ENCODE measurements at regions not wholly inside any gene's neighbourhood (a gene's known extent, or its start where the extent isn't known, plus 50 kb on each side); places are given as distances from the start of the nearest gene placed in this dataset.

GRCh38 chr16:86896976-86897375 lies 318.6 kb downstream of the FOXL1 start:
- no peaks in the 10 kb centered on the region for H3K36me3 ChIP-seq (ENCODE audit: control insufficient read depth, insufficient read depth, low read length)
- H3K4me1 ChIP-seq (ENCODE audit: control insufficient read depth, insufficient read depth, low read length): peaks cover 8% of the 10 kb centered on the region
- peaks cover 5% of the 10 kb centered on the region for H3K27me3 ChIP-seq (ENCODE audit: control insufficient read depth, insufficient read depth, low read length)
- WGBS (ENCODE audit: insufficient coverage): 40% methylated on average over 8 of the region's 9 CpGs
- no peak for DNase-seq (ENCODE audit: low read depth in 4 of 6, low spot score in 6 of 6)
- no peak overlapping the region for H3K27ac ChIP-seq (ENCODE audit: low read depth, low read length)
- H3K4me3 ChIP-seq (ENCODE audit: low read depth, low read length): no peak overlapping the region
- no peaks in the 10 kb centered on the region for H3K9me3 ChIP-seq (ENCODE audit: control insufficient read depth, insufficient read depth, low read length)

GRCh38 chr16:86897486-86897885 lies 319.1 kb downstream of the FOXL1 start:
- no peak overlapping the region for H3K4me3 ChIP-seq (ENCODE audit: low read depth, low read length)
- peaks cover 8% of the 10 kb centered on the region for H3K4me1 ChIP-seq (ENCODE audit: control insufficient read depth, insufficient read depth, low read length)
- H3K9me3 ChIP-seq (ENCODE audit: control insufficient read depth, insufficient read depth, low read length): no peaks in the 10 kb centered on the region
- H3K27ac ChIP-seq (ENCODE audit: low read depth, low read length): no peak overlapping the region
- peaks cover 5% of the 10 kb centered on the region for H3K27me3 ChIP-seq (ENCODE audit: control insufficient read depth, insufficient read depth, low read length)
- no peak for DNase-seq (ENCODE audit: low read depth in 4 of 6, low spot score in 6 of 6)
- H3K36me3 ChIP-seq (ENCODE audit: control insufficient read depth, insufficient read depth, low read length): no peaks in the 10 kb centered on the region
- 93% methylated on average over 7 of the region's 11 CpGs for WGBS (ENCODE audit: insufficient coverage)

GRCh38 chr16:86898386-86898785 lies 320.0 kb downstream of the FOXL1 start:
- H3K9me3 ChIP-seq (ENCODE audit: control insufficient read depth, insufficient read depth, low read length): no peaks in the 10 kb centered on the region
- peaks cover 5% of the 10 kb centered on the region for H3K27me3 ChIP-seq (ENCODE audit: control insufficient read depth, insufficient read depth, low read length)
- DNase-seq (ENCODE audit: low read depth in 4 of 6, low spot score in 6 of 6): peak in 1 of 6 donors; percentile 26
- H3K36me3 ChIP-seq (ENCODE audit: control insufficient read depth, insufficient read depth, low read length): no peaks in the 10 kb centered on the region
- H3K4me3 ChIP-seq (ENCODE audit: low read depth, low read length): no peak overlapping the region
- H3K27ac ChIP-seq (ENCODE audit: low read depth, low read length): no peak overlapping the region
- 73% methylated on average over 5 of the region's 5 CpGs for WGBS (ENCODE audit: insufficient coverage)
- H3K4me1 ChIP-seq (ENCODE audit: control insufficient read depth, insufficient read depth, low read length): peaks cover 8% of the 10 kb centered on the region

GRCh38 chr16:86899151-86899550 lies 320.8 kb downstream of the FOXL1 start:
- no peak overlapping the region for H3K4me3 ChIP-seq (ENCODE audit: low read depth, low read length)
- peaks cover 8% of the 10 kb centered on the region for H3K4me1 ChIP-seq (ENCODE audit: control insufficient read depth, insufficient read depth, low read length)
- DNase-seq (ENCODE audit: low read depth in 4 of 6, low spot score in 6 of 6): no peak
- no peaks in the 10 kb centered on the region for H3K9me3 ChIP-seq (ENCODE audit: control insufficient read depth, insufficient read depth, low read length)
- no peaks in the 10 kb centered on the region for H3K36me3 ChIP-seq (ENCODE audit: control insufficient read depth, insufficient read depth, low read length)
- H3K27ac ChIP-seq (ENCODE audit: low read depth, low read length): no peak overlapping the region
- WGBS (ENCODE audit: insufficient coverage): 73% methylated on average over 5 of the region's 6 CpGs
- peaks cover 5% of the 10 kb centered on the region for H3K27me3 ChIP-seq (ENCODE audit: control insufficient read depth, insufficient read depth, low read length)

- peaks cover 8% of the 10 kb centered on the region for H3K4me1 ChIP-seq (ENCODE audit: control insufficient read depth, insufficient read depth, low read length)
- no peak overlapping the region for H3K4me3 ChIP-seq (ENCODE audit: low read depth, low read length)
- H3K36me3 ChIP-seq (ENCODE audit: control insufficient read depth, insufficient read depth, low read length): no peaks in the 10 kb centered on the region
- no peak for DNase-seq (ENCODE audit: low read depth in 4 of 6, low spot score in 6 of 6)
- H3K9me3 ChIP-seq (ENCODE audit: control insufficient read depth, insufficient read depth, low read length): no peaks in the 10 kb centered on the region
- peaks cover 5% of the 10 kb centered on the region for H3K27me3 ChIP-seq (ENCODE audit: control insufficient read depth, insufficient read depth, low read length)
- no peak overlapping the region for H3K27ac ChIP-seq (ENCODE audit: low read depth, low read length)
- 90% methylated on average over 1 of the region's 4 CpGs for WGBS (ENCODE audit: insufficient coverage)
These were observed 321.4 kb downstream of the FOXL1 start for GRCh38 chr16:86899757-86900156.

GRCh38 chr16:86901483-86901882 lies 323.1 kb downstream of the FOXL1 start:
- H3K36me3 ChIP-seq (ENCODE audit: control insufficient read depth, insufficient read depth, low read length): no peaks in the 10 kb centered on the region
- H3K9me3 ChIP-seq (ENCODE audit: control insufficient read depth, insufficient read depth, low read length): no peaks in the 10 kb centered on the region
- 82% methylated on average over 5 of the region's 6 CpGs for WGBS (ENCODE audit: insufficient coverage)
- H3K4me1 ChIP-seq (ENCODE audit: control insufficient read depth, insufficient read depth, low read length): peaks cover 4% of the 10 kb centered on the region
- H3K27ac ChIP-seq (ENCODE audit: low read depth, low read length): no peak overlapping the region
- no peaks in the 10 kb centered on the region for H3K27me3 ChIP-seq (ENCODE audit: control insufficient read depth, insufficient read depth, low read length)
- no peak for DNase-seq (ENCODE audit: low read depth in 4 of 6, low spot score in 6 of 6)
- no peak overlapping the region for H3K4me3 ChIP-seq (ENCODE audit: low read depth, low read length)

- no peak overlapping the region for H3K4me3 ChIP-seq (ENCODE audit: low read depth, low read length)
- H3K27ac ChIP-seq (ENCODE audit: low read depth, low read length): no peak overlapping the region
- no peak for DNase-seq (ENCODE audit: low read depth in 4 of 6, low spot score in 6 of 6)
- no peaks in the 10 kb centered on the region for H3K27me3 ChIP-seq (ENCODE audit: control insufficient read depth, insufficient read depth, low read length)
- H3K9me3 ChIP-seq (ENCODE audit: control insufficient read depth, insufficient read depth, low read length): no peaks in the 10 kb centered on the region
- WGBS (ENCODE audit: insufficient coverage): 71% methylated on average over 4 of the region's 4 CpGs
- H3K4me1 ChIP-seq (ENCODE audit: control insufficient read depth, insufficient read depth, low read length): peaks cover 4% of the 10 kb centered on the region
- no peaks in the 10 kb centered on the region for H3K36me3 ChIP-seq (ENCODE audit: control insufficient read depth, insufficient read depth, low read length)
These were observed 324.3 kb downstream of the FOXL1 start for GRCh38 chr16:86902656-86903001.

GRCh38 chr16:86903068-86903467 lies 324.7 kb downstream of the FOXL1 start:
- WGBS (ENCODE audit: insufficient coverage): no CpG with 5 or more reads among the region's 1 CpG
- no peak overlapping the region for H3K27ac ChIP-seq (ENCODE audit: low read depth, low read length)
- no peak overlapping the region for H3K4me3 ChIP-seq (ENCODE audit: low read depth, low read length)
- DNase-seq (ENCODE audit: low read depth in 4 of 6, low spot score in 6 of 6): no peak
- no peaks in the 10 kb centered on the region for H3K9me3 ChIP-seq (ENCODE audit: control insufficient read depth, insufficient read depth, low read length)
- H3K4me1 ChIP-seq (ENCODE audit: control insufficient read depth, insufficient read depth, low read length): peaks cover 4% of the 10 kb centered on the region
- H3K27me3 ChIP-seq (ENCODE audit: control insufficient read depth, insufficient read depth, low read length): no peaks in the 10 kb centered on the region
- H3K36me3 ChIP-seq (ENCODE audit: control insufficient read depth, insufficient read depth, low read length): no peaks in the 10 kb centered on the region

GRCh38 chr16:86905302-86905701 lies 327.0 kb downstream of the FOXL1 start:
- no peak for DNase-seq (ENCODE audit: low read depth in 4 of 6, low spot score in 6 of 6)
- Histone ChIP-seq H3K27me3 (ENCODE audit: control insufficient read depth, insufficient read depth, low read length) (no peaks in the 10 kb centered on the region), H3K9me3 (ENCODE audit: control insufficient read depth, insufficient read depth, low read length) (no peaks in the 10 kb centered on the region), H3K27ac (ENCODE audit: low read depth, low read length) (no peak overlapping the region), H3K4me3 (ENCODE audit: low read depth, low read length) (no peak overlapping the region), H3K4me1 (ENCODE audit: control insufficient read depth, insufficient read depth, low read length) (peaks cover 9% of the 10 kb centered on the region), H3K36me3 (ENCODE audit: control insufficient read depth, insufficient read depth, low read length) (no peaks in the 10 kb centered on the region)
- WGBS (ENCODE audit: insufficient coverage): 92% methylated on average over 7 of the region's 9 CpGs

GRCh38 chr16:86906623-86907022 lies 328.3 kb downstream of the FOXL1 start:
- DNase-seq (ENCODE audit: low read depth in 4 of 6, low spot score in 6 of 6): peak in 1 of 6 donors; percentile 19
- no peaks in the 10 kb centered on the region for H3K36me3 ChIP-seq (ENCODE audit: control insufficient read depth, insufficient read depth, low read length)
- no peak overlapping the region for H3K27ac ChIP-seq (ENCODE audit: low read depth, low read length)
- no peaks in the 10 kb centered on the region for H3K27me3 ChIP-seq (ENCODE audit: control insufficient read depth, insufficient read depth, low read length)
- H3K4me1 ChIP-seq (ENCODE audit: control insufficient read depth, insufficient read depth, low read length): peaks cover 12% of the 10 kb centered on the region
- H3K9me3 ChIP-seq (ENCODE audit: control insufficient read depth, insufficient read depth, low read length): no peaks in the 10 kb centered on the region
- 79% methylated on average over 9 of the region's 14 CpGs for WGBS (ENCODE audit: insufficient coverage)
- no peak overlapping the region for H3K4me3 ChIP-seq (ENCODE audit: low read depth, low read length)
